GM12878 (cell line): ENCODE measurements at regions not wholly inside any gene's neighbourhood (a gene's known extent, or its start where the extent isn't known, plus 50 kb on each side); places are given as distances from the start of the nearest gene placed in this dataset.

Source experiments
- ATAC-seq: fragments of 200-7000 bp; cut with Tn5 transposase; 3 replicates; pipeline ENCODE4 v1.9.1; 2020; ENCODE audit warnings: mild to moderate bottlenecking, moderate library complexity
- BruUV-seq: library from RNA; stranded (reverse); fragments of 400-500 nt; replicated peaks from 2 replicates; lab custom pipeline; 2021; lab: Mats Ljungman, UMichigan
- CTCF ChIA-PET: fragments of 300-600 bp; sonication (Branson Sonifier 250); formaldehyde crosslinking; extraction: SDS; loops from one replicate; lab custom pipeline; 2021; ENCODE audit warnings: inconsistent platforms; lab: Yijun Ruan, JAX
- POLR2A ChIA-PET: fragments of 350-600 bp; formaldehyde crosslinking; extraction: SDS; loops from one replicate; lab custom pipeline; 2021; ENCODE audit warnings: inconsistent platforms; lab: Charles Lee
- RAD21 ChIA-PET: fragments of 300-600 bp; sonication (Branson Sonifier 250); formaldehyde crosslinking; loops from one replicate; lab custom pipeline; 2023; ENCODE audit warnings: antibody characterized with exemption; ENCODE audit not compliant: unreplicated experiment; lab: Charles Lee
- SMC1A ChIA-PET: fragments of 300-600 bp; sonication (Branson Sonifier 250); formaldehyde crosslinking; loops from one replicate; lab custom pipeline; 2023; ENCODE audit not compliant: unreplicated experiment, uncharacterized antibody; lab: Charles Lee
- DNase-seq: peaks from one replicate; pipeline ENCODE4 v3.0.0-alpha.2; 2011; ENCODE audit warnings: low read depth, low spot score
- FAIRE-seq: peaks from 3 replicates; lab custom pipeline; 2011; peaks lifted over from hg19 to GRCh38; lab: Jason Lieb, UNC
- H2AFZ ChIP-seq: 2 replicates; pipeline ENCODE4 v1.6.0; 2011; ENCODE audit warnings: low read depth, low read length, control low read depth; ENCODE audit not compliant: control insufficient read depth
- H3K27ac ChIP-seq: 2 replicates; pipeline ENCODE4 v1.5.1; 2011; ENCODE audit warnings: control low read depth; ENCODE audit not compliant: control insufficient read depth, insufficient read depth
- H3K27me3 ChIP-seq, 2 experiments: replicated peaks in 1 of 2; 2 replicates each; pipeline versions ENCODE4 v1.6.0 to v1.6.1; 2011; ENCODE audit warnings: low read length in 1 of 2; ENCODE audit not compliant: control insufficient read depth in 2 of 2, insufficient read depth in 2 of 2
- H3K36me3 ChIP-seq, 2 experiments: 2 replicates each; pipeline ENCODE4 v1.5.1; 2011; ENCODE audit warnings: low read length in 1 of 2; ENCODE audit not compliant: control insufficient read depth in 2 of 2, insufficient read depth in 2 of 2
- H3K4me1 ChIP-seq: 2 replicates; pipeline ENCODE4 v1.6.1; 2011; ENCODE audit warnings: mild to moderate bottlenecking, low read length, moderate library complexity, mixed read lengths; ENCODE audit not compliant: control insufficient read depth, insufficient read depth
- H3K4me2 ChIP-seq: 2 replicates; pipeline ENCODE4 v1.6.0; 2011; ENCODE audit warnings: control low read depth; ENCODE audit not compliant: control insufficient read depth, insufficient read depth
- H3K4me3 ChIP-seq: fragments of 200-600 bp; sonication (generic); 2 replicates; pipeline ENCODE4 v1.5.1; 2016
- H3K79me2 ChIP-seq: 2 replicates; pipeline ENCODE4 v1.6.0; 2011; ENCODE audit warnings: low read length; ENCODE audit not compliant: control insufficient read depth, insufficient read depth
- H3K9ac ChIP-seq: 2 replicates; pipeline ENCODE4 v1.8.0; 2011; ENCODE audit warnings: low read length, control low read depth, mixed read lengths; ENCODE audit not compliant: control insufficient read depth, insufficient read depth
- H3K9me3 ChIP-seq: replicated peaks from 3 replicates; pipeline ENCODE4 v1.5.1; 2011; ENCODE audit warnings: mild to moderate bottlenecking, low read length; ENCODE audit not compliant: control insufficient read depth, insufficient read depth
- H4K20me1 ChIP-seq: 2 replicates; pipeline ENCODE4 v1.6.0; 2011; ENCODE audit not compliant: control insufficient read depth, insufficient read depth
- BCLAF1 ChIP-seq: fragments of 450-650 bp; IDR thresholded peaks from 2 replicates; pipeline ENCODE4 v1.6.1; 2017; ENCODE audit warnings: antibody characterized with exemption, mild to moderate bottlenecking, moderate library complexity
- FOXM1 ChIP-seq: IDR thresholded peaks from 2 replicates; pipeline ENCODE4 v1.6.1; 2012; ENCODE audit warnings: low read depth, mild to moderate bottlenecking, inconsistent platforms, low read length, moderate library complexity
- GABPA ChIP-seq: IDR thresholded peaks from 2 replicates; pipeline ENCODE4 v1.6.1; 2014; ENCODE audit warnings: antibody characterized with exemption, low read depth, mild to moderate bottlenecking, inconsistent platforms
- IRF3 ChIP-seq: fragments of 450-650 bp; IDR thresholded peaks from 2 replicates; pipeline ENCODE4 v1.6.1; 2014; ENCODE audit warnings: mild to moderate bottlenecking
- NR2F1 ChIP-seq: fragments of 450-650 bp; conservative IDR thresholded peaks from 2 replicates; pipeline ENCODE4 v1.6.1; 2017; ENCODE audit warnings: mild to moderate bottlenecking
- SUPT20H ChIP-seq: IDR thresholded peaks from 2 replicates; pipeline ENCODE4 v1.6.1; 2011; ENCODE audit warnings: low read depth, mild to moderate bottlenecking, low read length, moderate library complexity, borderline replicate concordance; ENCODE audit not compliant: control insufficient read depth
- TCF3 ChIP-seq: IDR thresholded peaks from 2 replicates; pipeline ENCODE4 v1.6.1; 2012; ENCODE audit warnings: low read depth, mild to moderate bottlenecking, low read length, borderline replicate concordance; ENCODE audit not compliant: insufficient read depth
- WGBS: methylation state at CpG from one replicate; pipeline ENCODE4 v1.1.6; 2016; ENCODE audit warnings: low lambda C conversion rate; ENCODE audit not compliant: insufficient replicate concordance, insufficient coverage; ENCODE audit errors: missing lambda C conversion rate; 5-methylcytosine and 5-hydroxymethylcytosine counted together
- in situ Hi-C: fragments of 300-500 bp; cut with MboI; formaldehyde crosslinking; loops from 9 replicates; pipeline ENCODE4 v1.14.3; 2018; ENCODE audit warnings: mixed read lengths
- intact Hi-C: fragments of 100-400 bp; cut with micrococcal nuclease; formaldehyde crosslinking; loops from one replicate; pipeline ENCODE4 v1.14.2; 2022; ENCODE audit not compliant: unreplicated experiment
- TF ChIP-seq, protein P1 (sequence below): IDR thresholded peaks from 2 replicates; pipeline ENCODE4 v1.6.1; 2012; ENCODE audit warnings: mild to moderate bottlenecking, low read depth, low read length

GRCh38 chr17:31595666-31596381 is 204.3 kb downstream of the RAB11FIP4 start (continued):
- TF ChIP-seq BCLAF1 (no peak), FOXM1 (no peak)
- TF ChIP-seq, protein P1, sequence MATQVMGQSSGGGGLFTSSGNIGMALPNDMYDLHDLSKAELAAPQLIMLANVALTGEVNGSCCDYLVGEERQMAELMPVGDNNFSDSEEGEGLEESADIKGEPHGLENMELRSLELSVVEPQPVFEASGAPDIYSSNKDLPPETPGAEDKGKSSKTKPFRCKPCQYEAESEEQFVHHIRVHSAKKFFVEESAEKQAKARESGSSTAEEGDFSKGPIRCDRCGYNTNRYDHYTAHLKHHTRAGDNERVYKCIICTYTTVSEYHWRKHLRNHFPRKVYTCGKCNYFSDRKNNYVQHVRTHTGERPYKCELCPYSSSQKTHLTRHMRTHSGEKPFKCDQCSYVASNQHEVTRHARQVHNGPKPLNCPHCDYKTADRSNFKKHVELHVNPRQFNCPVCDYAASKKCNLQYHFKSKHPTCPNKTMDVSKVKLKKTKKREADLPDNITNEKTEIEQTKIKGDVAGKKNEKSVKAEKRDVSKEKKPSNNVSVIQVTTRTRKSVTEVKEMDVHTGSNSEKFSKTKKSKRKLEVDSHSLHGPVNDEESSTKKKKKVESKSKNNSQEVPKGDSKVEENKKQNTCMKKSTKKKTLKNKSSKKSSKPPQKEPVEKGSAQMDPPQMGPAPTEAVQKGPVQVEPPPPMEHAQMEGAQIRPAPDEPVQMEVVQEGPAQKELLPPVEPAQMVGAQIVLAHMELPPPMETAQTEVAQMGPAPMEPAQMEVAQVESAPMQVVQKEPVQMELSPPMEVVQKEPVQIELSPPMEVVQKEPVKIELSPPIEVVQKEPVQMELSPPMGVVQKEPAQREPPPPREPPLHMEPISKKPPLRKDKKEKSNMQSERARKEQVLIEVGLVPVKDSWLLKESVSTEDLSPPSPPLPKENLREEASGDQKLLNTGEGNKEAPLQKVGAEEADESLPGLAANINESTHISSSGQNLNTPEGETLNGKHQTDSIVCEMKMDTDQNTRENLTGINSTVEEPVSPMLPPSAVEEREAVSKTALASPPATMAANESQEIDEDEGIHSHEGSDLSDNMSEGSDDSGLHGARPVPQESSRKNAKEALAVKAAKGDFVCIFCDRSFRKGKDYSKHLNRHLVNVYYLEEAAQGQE, result no peak

DNA sequence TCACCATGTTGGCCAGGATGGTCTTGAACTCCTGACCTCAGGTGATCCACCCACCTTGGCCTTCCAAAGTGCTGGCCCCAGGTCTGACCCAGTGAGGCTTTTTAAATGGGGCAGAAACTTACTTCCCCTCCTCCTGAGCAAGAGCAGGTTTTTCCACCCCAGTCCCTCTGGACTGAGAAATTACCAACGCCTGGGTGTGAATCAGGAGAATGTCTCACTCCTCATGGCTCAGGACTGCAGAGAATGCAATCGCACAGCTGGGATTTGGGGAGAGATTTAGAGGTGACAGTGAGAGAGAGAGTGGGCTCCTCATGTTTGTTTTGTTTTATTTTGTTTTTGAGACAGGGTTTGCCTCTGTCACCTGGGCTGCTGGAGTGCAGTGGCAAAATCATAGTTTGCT is 203.6 kb downstream of the RAB11FIP4 start:
- H3K36me3 ChIP-seq, result no peaks in the 10 kb centered on the region
- no peaks in the 10 kb centered on the region for H3K27me3 ChIP-seq
- no peak overlapping the region for H3K9ac ChIP-seq
- H4K20me1 ChIP-seq, result no peaks in the 10 kb centered on the region
- no peaks in the 10 kb centered on the region for H3K79me2 ChIP-seq
- no peak overlapping the region for H3K27ac ChIP-seq
- CTCF ChIA-PET, result no interaction called here
- POLR2A ChIA-PET, result no interaction called here
- FAIRE-seq, result no peak
- H3K4me2 ChIP-seq, result no peak overlapping the region
- H2AFZ ChIP-seq, result no peak overlapping the region
- in situ Hi-C loops (no loop called here), intact Hi-C loops (no loop called here)
- no peaks in the 10 kb centered on the region for H3K9me3 ChIP-seq
- 94% methylated on average over 2 of the region's 2 CpGs for WGBS
- RAD21 ChIA-PET, result no interaction called here
- SMC1A ChIA-PET, result interaction anchor here (1.4 kb wide), 1 partner anchor 33 kb away, joined by 4 read pairs; no protein-coding TSS in a partner anchor
- no peak for DNase-seq
- ATAC-seq, result no peak
- peaks cover 10% of the 10 kb centered on the region for H3K4me1 ChIP-seq
- no TSS peak for BruUV-seq
- no peak overlapping the region for H3K4me3 ChIP-seq
- no peak for TF ChIP-seq SUPT20H
- no peak for TF ChIP-seq IRF3
- TF ChIP-seq TCF3, result no peak
- no peak for TF ChIP-seq NR2F1
- TF ChIP-seq GABPA, result no peak
